IMR-90 (cell line): ENCODE measurements at regions not wholly inside any gene's neighbourhood (a gene's known extent, or its start where the extent isn't known, plus 50 kb on each side); places are given as distances from the start of the nearest gene placed in this dataset.
A peak's percentile ranks its signal among the peaks of the same experiment; 100 is the strongest.

ENCODE experiments used
- ATAC-seq: fragments of 200-7000 bp; cut with Tn5 transposase; 2 replicates; pipeline ENCODE4 v1.9.1; 2020; ENCODE audit warnings: low read depth, mild to moderate bottlenecking, moderate library complexity
- BruUV-seq: library from RNA; stranded (reverse); fragments of 400-500 nt; replicated peaks from 2 replicates; lab custom pipeline; 2021; lab: Mats Ljungman, UMichigan
- CTCF ChIA-PET: fragments of 300-600 bp; formaldehyde crosslinking; extraction: SDS; loops from one replicate; lab custom pipeline; 2021; ENCODE audit warnings: antibody characterized with exemption; lab: Yijun Ruan, JAX
- POLR2A ChIA-PET: fragments of 300-600 bp; sonication (Branson Sonifier 250); formaldehyde crosslinking; loops from one replicate; lab custom pipeline; 2022; ENCODE audit warnings: antibody characterized with exemption; ENCODE audit not compliant: unreplicated experiment; lab: Charles Lee
- DNase-seq: peaks from one replicate; pipeline ENCODE4 v3.0.0; 2013
- H2AFZ ChIP-seq: replicated peaks from 2 replicates; pipeline ENCODE3; 2013; ENCODE audit warnings: low read length, mild to moderate bottlenecking; ENCODE audit not compliant: poor library complexity
- H2AK5ac ChIP-seq: 2 replicates; pipeline ENCODE4 v1.6.1; 2013; ENCODE audit warnings: low read depth, low read length, inconsistent platforms
- H2AK9ac ChIP-seq: replicated peaks from 2 replicates; pipeline ENCODE3; 2013; ENCODE audit warnings: mild to moderate bottlenecking, low read depth, low read length, moderate library complexity; ENCODE audit not compliant: poor library complexity
- H2BK120ac ChIP-seq: 2 replicates; pipeline ENCODE4 v1.6.1; 2013; ENCODE audit warnings: low read depth, low read length, inconsistent platforms
- H2BK15ac ChIP-seq: 3 replicates; pipeline ENCODE4 v1.6.1; 2013; ENCODE audit warnings: low read depth, low read length, inconsistent platforms
- H2BK20ac ChIP-seq: 2 replicates; pipeline ENCODE4 v1.6.1; 2013; ENCODE audit warnings: low read depth, mild to moderate bottlenecking, inconsistent platforms, low read length, moderate library complexity
- H2BK5ac ChIP-seq: 2 replicates; pipeline ENCODE4 v1.6.1; 2013; ENCODE audit warnings: mild to moderate bottlenecking, low read depth, low read length, inconsistent platforms; ENCODE audit not compliant: poor library complexity, severe bottlenecking
- H3K14ac ChIP-seq: replicated peaks from 2 replicates; pipeline ENCODE4 v1.6.1; 2013; ENCODE audit warnings: low read depth, low read length, inconsistent platforms
- H3K18ac ChIP-seq: 2 replicates; pipeline ENCODE4 v1.6.1; 2013; ENCODE audit warnings: low read depth, low read length, control low read depth
- H3K23ac ChIP-seq: 2 replicates; pipeline ENCODE4 v1.6.1; 2013; ENCODE audit warnings: low read depth, low read length, inconsistent platforms
- H3K27ac ChIP-seq: 2 replicates; pipeline ENCODE4 v1.5.1; 2013; ENCODE audit warnings: mild to moderate bottlenecking, control low read depth, low read length; ENCODE audit not compliant: insufficient read depth
- H3K27me3 ChIP-seq: 2 replicates; pipeline ENCODE4 v1.6.1; 2013; ENCODE audit warnings: low read length; ENCODE audit not compliant: control insufficient read depth, insufficient read depth
- H3K36me3 ChIP-seq: 2 replicates; pipeline ENCODE4 v1.6.1; 2013; ENCODE audit warnings: low read length, mixed read lengths; ENCODE audit not compliant: control insufficient read depth, insufficient read depth
- H3K4ac ChIP-seq: 2 replicates; pipeline ENCODE4 v1.6.1; 2013; ENCODE audit warnings: low read depth, low read length, inconsistent platforms
- H3K4me1 ChIP-seq: 2 replicates; pipeline ENCODE4 v1.6.1; 2013; ENCODE audit warnings: low read length, mixed read lengths; ENCODE audit not compliant: control insufficient read depth, insufficient read depth
- H3K4me2 ChIP-seq: 2 replicates; pipeline ENCODE4 v1.6.1; 2013; ENCODE audit warnings: low read depth, mild to moderate bottlenecking, control low read depth, low read length, moderate library complexity
- H3K4me3 ChIP-seq: 2 replicates; pipeline ENCODE4 v1.5.1; 2013; ENCODE audit warnings: low read depth, mild to moderate bottlenecking, control low read depth, low read length, moderate library complexity; ENCODE audit not compliant: insufficient read depth
- H3K56ac ChIP-seq: 2 replicates; pipeline ENCODE4 v1.6.1; 2013; ENCODE audit warnings: low read length, inconsistent platforms; ENCODE audit not compliant: insufficient read depth; ENCODE audit errors: extremely low read depth
- H3K79me1 ChIP-seq, 2 experiments: 2 replicates each; pipeline ENCODE4 v1.6.1; 2013; ENCODE audit warnings: low read length in 2 of 2, inconsistent platforms in 1 of 2, low read depth in 1 of 2
- H3K9ac ChIP-seq: 2 replicates; pipeline ENCODE4 v1.6.1; 2013; ENCODE audit warnings: low read depth, low read length, control low read depth
- H3K9me1 ChIP-seq: 2 replicates; pipeline ENCODE4 v1.6.1; 2013; ENCODE audit warnings: low read length, inconsistent platforms; ENCODE audit not compliant: insufficient read depth
- H3K9me3 ChIP-seq: 2 replicates; pipeline ENCODE4 v1.6.1; 2013; ENCODE audit warnings: low read length; ENCODE audit not compliant: control insufficient read depth, insufficient read depth
- H4K20me1 ChIP-seq: 2 replicates; pipeline ENCODE4 v1.6.1; 2013; ENCODE audit warnings: low read length, inconsistent platforms; ENCODE audit not compliant: insufficient read depth
- H4K5ac ChIP-seq: 2 replicates; pipeline ENCODE4 v1.6.1; 2013; ENCODE audit warnings: mild to moderate bottlenecking, low read depth, low read length, control low read depth
- H4K8ac ChIP-seq, 2 experiments: 2 replicates each; pipeline ENCODE4 v1.6.1; 2013; ENCODE audit warnings: low read depth in 2 of 2, low read length in 2 of 2, control low read depth in 1 of 2, inconsistent platforms in 1 of 2
- H4K91ac ChIP-seq: 2 replicates; pipeline ENCODE4 v1.6.1; 2013; ENCODE audit warnings: low read depth, low read length, inconsistent platforms; ENCODE audit not compliant: insufficient read depth
- BHLHE40 ChIP-seq: fragments of 150-350 bp; IDR thresholded peaks from 2 replicates; pipeline ENCODE4 v1.6.1; 2016; ENCODE audit warnings: mild to moderate bottlenecking, low read depth, low read length
- CEBPB ChIP-seq: IDR thresholded peaks from 2 replicates; pipeline ENCODE4 v1.6.1; 2012; ENCODE audit warnings: low read depth, low read length, improper control_type of control experiment
- CHD1 ChIP-seq: IDR thresholded peaks from 2 replicates; pipeline ENCODE4 v1.6.1; 2012; ENCODE audit warnings: low read depth, low read length, improper control_type of control experiment
- FOS ChIP-seq: fragments of 150-350 bp; IDR thresholded peaks from 2 replicates; pipeline ENCODE4 v1.6.1; 2016; ENCODE audit warnings: low read depth, low read length
- MAFK ChIP-seq: IDR thresholded peaks from 2 replicates; pipeline ENCODE4 v1.6.1; 2012; ENCODE audit warnings: low read depth, low read length, improper control_type of control experiment
- MAZ ChIP-seq: IDR thresholded peaks from 2 replicates; pipeline ENCODE4 v1.6.1; 2012; ENCODE audit warnings: low read depth, mild to moderate bottlenecking, low read length, improper control_type of control experiment, moderate library complexity, borderline replicate concordance
- MXI1 ChIP-seq: IDR thresholded peaks from 2 replicates; pipeline ENCODE4 v1.6.1; 2012; ENCODE audit warnings: low read depth, mild to moderate bottlenecking, low read length, moderate library complexity, borderline replicate concordance
- NFE2L2 ChIP-seq: fragments of 150-350 bp; IDR thresholded peaks from 2 replicates; pipeline ENCODE4 v1.6.1; 2016; ENCODE audit warnings: low read depth, mild to moderate bottlenecking, low read length
- POLR2A ChIP-seq: IDR thresholded peaks from 2 replicates; pipeline ENCODE4 v1.6.1; 2012; ENCODE audit warnings: mild to moderate bottlenecking, low read depth, low read length
- RAD21 ChIP-seq: IDR thresholded peaks from 2 replicates; pipeline ENCODE4 v1.6.1; 2012; ENCODE audit warnings: low read length, improper control_type of control experiment
- RCOR1 ChIP-seq: IDR thresholded peaks from 2 replicates; pipeline ENCODE4 v1.6.1; 2012; ENCODE audit warnings: mild to moderate bottlenecking, low read length, improper control_type of control experiment; ENCODE audit not compliant: insufficient replicate concordance
- RFX5 ChIP-seq: IDR thresholded peaks from 2 replicates; pipeline ENCODE4 v1.8.0; 2012; ENCODE audit warnings: low read depth, mild to moderate bottlenecking, low read length, moderate library complexity
- SMC3 ChIP-seq: fragments of 150-350 bp; IDR thresholded peaks from 2 replicates; pipeline ENCODE4 v1.6.1; 2016; ENCODE audit warnings: low read depth, mild to moderate bottlenecking, antibody characterized with exemption, low read length, moderate library complexity
- WGBS, 2 experiments: methylation state at CpG; one replicate each; pipeline versions ENCODE4 v1.1.5 to v1.1.7; 2013; ENCODE audit warnings: missing lambda C conversion rate in 2 of 2; ENCODE audit not compliant: insufficient read length in 1 of 2; ENCODE audit errors: extremely low coverage in 2 of 2; 5-methylcytosine and 5-hydroxymethylcytosine counted together
- dilution Hi-C: fragments of 300-500 bp; cut with HindIII; formaldehyde crosslinking; loops from one replicate; pipeline ENCODE4 v1.14.3; 2018; ENCODE audit warnings: low sequenced_read_pairs; ENCODE audit not compliant: unreplicated experiment
- in situ Hi-C: fragments of 300-500 bp; cut with MboI; formaldehyde crosslinking; loops from 3 replicates; pipeline ENCODE4 v1.14.3; 2019; ENCODE audit warnings: low sequenced_read_pairs, inconsistent platforms, mixed read lengths
- intact Hi-C: fragments of 100-400 bp; cut with micrococcal nuclease; formaldehyde crosslinking; loops from 2 replicates; pipeline ENCODE4 v1.10.0; 2022
- TF ChIP-seq, protein P1 (sequence below): conservative IDR thresholded peaks from 2 replicates; pipeline ENCODE4 v1.5.1; 2012; ENCODE audit warnings: mild to moderate bottlenecking, low read depth, low read length, improper control_type of control experiment
- TF ChIP-seq, protein P2 (sequence below): fragments of 150-350 bp; IDR thresholded peaks from 2 replicates; pipeline ENCODE4 v1.6.1; 2016; ENCODE audit warnings: low read depth, mild to moderate bottlenecking, low read length, moderate library complexity, borderline replicate concordance
- TF ChIP-seq, protein P3 (sequence below): fragments of 150-350 bp; IDR thresholded peaks from 2 replicates; pipeline ENCODE4 v1.6.1; 2017; ENCODE audit warnings: mild to moderate bottlenecking, antibody characterized with exemption, low read length, low read depth

DNA sequence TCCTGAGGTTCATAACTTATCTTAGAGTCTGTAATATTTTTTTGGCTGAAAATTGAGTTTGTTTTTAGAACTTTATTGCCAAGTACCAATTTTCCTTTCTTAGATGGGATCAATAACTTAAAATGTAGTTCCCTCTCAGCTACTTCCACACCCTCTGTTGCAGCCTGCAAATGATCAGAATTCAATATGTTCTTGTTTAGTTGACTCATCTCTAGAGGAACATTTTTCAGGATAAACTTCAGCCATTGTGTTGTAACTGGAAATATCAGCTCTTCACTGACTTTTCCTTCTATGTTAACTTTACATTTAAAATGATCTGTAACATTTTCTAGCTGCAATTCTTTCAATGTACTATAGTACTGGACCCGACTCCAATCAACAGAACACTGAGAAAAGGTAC lies 115.7 kb downstream of the ESM1 start:
- peak; percentile 55 for ATAC-seq
- no TSS peak for BruUV-seq
- H3K4me2 ChIP-seq, result no peak overlapping the region; the same call in 1 of the 2 replicates
- H3K36me3 ChIP-seq, result no peaks in the 10 kb centered on the region
- H2BK20ac ChIP-seq, result peak overlapping the region; percentile 49; the same call in 1 of the 2 replicates
- no peak overlapping the region for H2BK5ac ChIP-seq
- H3K18ac ChIP-seq, result peak overlapping the region; percentile 9; the same call in 1 of the 2 replicates
- no peak overlapping the region for H3K4ac ChIP-seq
- WGBS, 2 experiments, result no CpG with 5 or more reads among the region's 1 CpG
- POLR2A ChIA-PET, result no interaction called here
- DNase-seq, result peak; percentile 29
- no peak overlapping the region for H2AK5ac ChIP-seq
- H3K27ac ChIP-seq, result no peak overlapping the region
- TF ChIP-seq MAFK (no peak), BHLHE40 (no peak), NFE2L2 (no peak), FOS (no peak), RCOR1 (no peak), RFX5 (no peak), RAD21 (no peak), POLR2A (no peak), CHD1 (no peak), CEBPB (no peak), MXI1 (no peak), MAZ (no peak), SMC3 (no peak)
- TF ChIP-seq, protein P1, sequence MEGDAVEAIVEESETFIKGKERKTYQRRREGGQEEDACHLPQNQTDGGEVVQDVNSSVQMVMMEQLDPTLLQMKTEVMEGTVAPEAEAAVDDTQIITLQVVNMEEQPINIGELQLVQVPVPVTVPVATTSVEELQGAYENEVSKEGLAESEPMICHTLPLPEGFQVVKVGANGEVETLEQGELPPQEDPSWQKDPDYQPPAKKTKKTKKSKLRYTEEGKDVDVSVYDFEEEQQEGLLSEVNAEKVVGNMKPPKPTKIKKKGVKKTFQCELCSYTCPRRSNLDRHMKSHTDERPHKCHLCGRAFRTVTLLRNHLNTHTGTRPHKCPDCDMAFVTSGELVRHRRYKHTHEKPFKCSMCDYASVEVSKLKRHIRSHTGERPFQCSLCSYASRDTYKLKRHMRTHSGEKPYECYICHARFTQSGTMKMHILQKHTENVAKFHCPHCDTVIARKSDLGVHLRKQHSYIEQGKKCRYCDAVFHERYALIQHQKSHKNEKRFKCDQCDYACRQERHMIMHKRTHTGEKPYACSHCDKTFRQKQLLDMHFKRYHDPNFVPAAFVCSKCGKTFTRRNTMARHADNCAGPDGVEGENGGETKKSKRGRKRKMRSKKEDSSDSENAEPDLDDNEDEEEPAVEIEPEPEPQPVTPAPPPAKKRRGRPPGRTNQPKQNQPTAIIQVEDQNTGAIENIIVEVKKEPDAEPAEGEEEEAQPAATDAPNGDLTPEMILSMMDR, result no peak
- TF ChIP-seq, protein P2, sequence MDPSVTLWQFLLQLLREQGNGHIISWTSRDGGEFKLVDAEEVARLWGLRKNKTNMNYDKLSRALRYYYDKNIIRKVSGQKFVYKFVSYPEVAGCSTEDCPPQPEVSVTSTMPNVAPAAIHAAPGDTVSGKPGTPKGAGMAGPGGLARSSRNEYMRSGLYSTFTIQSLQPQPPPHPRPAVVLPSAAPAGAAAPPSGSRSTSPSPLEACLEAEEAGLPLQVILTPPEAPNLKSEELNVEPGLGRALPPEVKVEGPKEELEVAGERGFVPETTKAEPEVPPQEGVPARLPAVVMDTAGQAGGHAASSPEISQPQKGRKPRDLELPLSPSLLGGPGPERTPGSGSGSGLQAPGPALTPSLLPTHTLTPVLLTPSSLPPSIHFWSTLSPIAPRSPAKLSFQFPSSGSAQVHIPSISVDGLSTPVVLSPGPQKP, result no peak
- TF ChIP-seq, protein P3, sequence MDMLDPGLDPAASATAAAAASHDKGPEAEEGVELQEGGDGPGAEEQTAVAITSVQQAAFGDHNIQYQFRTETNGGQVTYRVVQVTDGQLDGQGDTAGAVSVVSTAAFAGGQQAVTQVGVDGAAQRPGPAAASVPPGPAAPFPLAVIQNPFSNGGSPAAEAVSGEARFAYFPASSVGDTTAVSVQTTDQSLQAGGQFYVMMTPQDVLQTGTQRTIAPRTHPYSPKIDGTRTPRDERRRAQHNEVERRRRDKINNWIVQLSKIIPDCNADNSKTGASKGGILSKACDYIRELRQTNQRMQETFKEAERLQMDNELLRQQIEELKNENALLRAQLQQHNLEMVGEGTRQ, result no peak
- H3K9ac ChIP-seq, result no peak overlapping the region
- H2BK120ac ChIP-seq, result no peak overlapping the region
- H3K4me1 ChIP-seq, result peaks cover 9% of the 10 kb centered on the region
- no peak overlapping the region for H3K4me3 ChIP-seq
- in situ Hi-C loops (no loop called here), intact Hi-C loops (loop anchor here (10.0 kb wide), 1 partner anchor 425 kb away; no protein-coding TSS in a partner anchor), dilution Hi-C loops (no loop called here)
- H2AFZ ChIP-seq, result no peak overlapping the region
- CTCF ChIA-PET, result no interaction called here
- no peaks in the 10 kb centered on the region for H3K79me1 ChIP-seq
- H2AK9ac ChIP-seq, result no peak overlapping the region
- no peak overlapping the region; the same call in 2 of the 3 replicates for H2BK15ac ChIP-seq
- H4K91ac ChIP-seq, result no peak overlapping the region
- no peaks in the 10 kb centered on the region for H3K9me3 ChIP-seq
- no peak overlapping the region for H3K56ac ChIP-seq
- H3K9me1 ChIP-seq, result peaks cover 3% of the 10 kb centered on the region; the same call in 1 of the 2 replicates
- peaks cover 7% of the 10 kb centered on the region; the same call in 1 of the 2 replicates for H3K27me3 ChIP-seq
- H3K14ac ChIP-seq, result 0 out of 2 replicates have a peak overlapping the region, but pooled peaks have one; percentile 44
- no peak overlapping the region for H4K5ac ChIP-seq
- no peak overlapping the region for H3K23ac ChIP-seq
- H4K20me1 ChIP-seq, result no peaks in the 10 kb centered on the region
- H4K8ac ChIP-seq, result no peak overlapping the region
